B cell (primary cell): ENCODE measurements at regions not wholly inside any gene's neighbourhood (a gene's known extent, or its start where the extent isn't known, plus 50 kb on each side); places are given as distances from the start of the nearest gene placed in this dataset.

ENCODE experiments used
- ATAC-seq: fragments of 200-7000 bp; cut with Tn5 transposase; one replicate; pipeline ENCODE4 v1.10.0; 2021; ENCODE audit warnings: low read depth, mild to moderate bottlenecking, moderate number of reproducible peaks, moderate library complexity
- CTCF ChIA-PET: fragments of 350-600 bp; sonication (Branson Sonifier 250); formaldehyde crosslinking; loops from one replicate; lab custom pipeline; 2021; ENCODE audit warnings: antibody characterized with exemption, inconsistent platforms; lab: Charles Lee
- POLR2A ChIA-PET: fragments of 350-600 bp; sonication (Branson Sonifier 250); formaldehyde crosslinking; loops from one replicate; lab custom pipeline; 2021; ENCODE audit warnings: antibody characterized with exemption; lab: Charles Lee
- DNase-seq: peaks from one replicate; pipeline ENCODE4 v3.0.0; 2013
- H2AFZ ChIP-seq: 2 replicates; pipeline ENCODE4 v1.6.1; 2012; ENCODE audit warnings: mild to moderate bottlenecking, low read depth, low read length; ENCODE audit not compliant: insufficient read depth, poor library complexity, severe bottlenecking
- H3K27ac ChIP-seq, 2 donors: 1 replicate in 1 of 2; 2 replicates in 1 of 2; pipeline ENCODE4 v1.5.1; 2012 to 2013; ENCODE audit warnings: low read length in 2 of 2, mild to moderate bottlenecking in 2 of 2, moderate library complexity in 1 of 2
- H3K27me3 ChIP-seq, 4 experiments: fragments of 200-600 bp in 1 of 4; sonication (generic) in 1 of 4; replicated peaks in 1 of 4; 1 replicate in 2 of 4; 2 replicates in 2 of 4; pipeline versions ENCODE4 v1.6.1 to v1.7.0; 2013 to 2016; ENCODE audit warnings: low read length in 3 of 4, mild to moderate bottlenecking in 2 of 4, mixed read lengths in 1 of 4, moderate library complexity in 1 of 4; ENCODE audit not compliant: insufficient read depth in 4 of 4, control insufficient read depth in 3 of 4; ENCODE audit errors: control extremely low read depth in 1 of 4
- H3K36me3 ChIP-seq, 2 experiments: replicated peaks in 1 of 2; 1 replicate in 1 of 2; 2 replicates in 1 of 2; pipeline versions ENCODE4 v1.6.1 to v1.7.1; 2013; ENCODE audit warnings: low read length in 1 of 2; ENCODE audit not compliant: insufficient read depth in 2 of 2, control insufficient read depth in 1 of 2; ENCODE audit errors: control extremely low read depth in 1 of 2, extremely low read depth in 1 of 2
- H3K4me1 ChIP-seq, 2 donors: fragments of 200-600 bp in 1 of 2; sonication (generic) in 1 of 2; 1 replicate in 1 of 2; 2 replicates in 1 of 2; pipeline versions ENCODE4 v1.5.1 to v1.6.1; 2013 to 2017; ENCODE audit warnings: low read length in 2 of 2; ENCODE audit not compliant: control insufficient read depth in 2 of 2, insufficient read depth in 2 of 2
- H3K4me2 ChIP-seq: replicated peaks from 2 replicates; pipeline ENCODE3; 2012; ENCODE audit warnings: mild to moderate bottlenecking, low read depth, low read length; ENCODE audit not compliant: poor library complexity, severe bottlenecking
- H3K4me3 ChIP-seq, 5 experiments: fragments of 200-600 bp in 1 of 5; sonication (generic) in 1 of 5; 1 replicate in 3 of 5; 2 replicates in 2 of 5; pipeline versions ENCODE4 v1.5.1 to v1.7.0; 2011 to 2016; ENCODE audit warnings: low read length in 4 of 5, mild to moderate bottlenecking in 4 of 5, low read depth in 2 of 5, control low read depth in 1 of 5, moderate library complexity in 1 of 5; ENCODE audit not compliant: insufficient read depth in 1 of 5; ENCODE audit errors: control extremely low read depth in 1 of 5, extremely low read depth in 1 of 5
- H3K79me2 ChIP-seq: fragments of 200-600 bp; sonication (generic); one replicate; pipeline ENCODE4 v1.6.0; 2016; ENCODE audit warnings: low read length; ENCODE audit not compliant: control insufficient read depth, insufficient read depth
- H3K9ac ChIP-seq: fragments of 200-600 bp; sonication (generic); 2 replicates; pipeline ENCODE4 v1.6.1; 2017; ENCODE audit warnings: mild to moderate bottlenecking, low read length, moderate library complexity
- H3K9me3 ChIP-seq, 3 donors: one replicate each; pipeline versions ENCODE4 v1.6.1 to v1.7.1; 2013; ENCODE audit warnings: low read length in 2 of 3; ENCODE audit not compliant: control insufficient read depth in 2 of 3, insufficient read depth in 1 of 3; ENCODE audit errors: control extremely low read depth in 1 of 3
- H4K20me1 ChIP-seq: 2 replicates; pipeline ENCODE4 v1.6.0; 2012; ENCODE audit warnings: mild to moderate bottlenecking, low read length; ENCODE audit not compliant: insufficient read depth, control insufficient read depth, poor library complexity, severe bottlenecking
- H3K27ac Mint-ChIP-seq: one replicate; pipeline ENCODE4 v1.8.0; 2021; ENCODE audit warnings: mixed read lengths
- H3K27me3 Mint-ChIP-seq: one replicate; pipeline ENCODE4 v1.8.0; 2021; ENCODE audit warnings: mixed read lengths
- H3K4me1 Mint-ChIP-seq: one replicate; pipeline ENCODE4 v1.8.0; 2021; ENCODE audit warnings: mixed read lengths
- H3K4me3 Mint-ChIP-seq: one replicate; pipeline ENCODE4 v1.8.0; 2021; ENCODE audit warnings: mixed read lengths
- H3K9me3 Mint-ChIP-seq: one replicate; pipeline ENCODE4 v1.8.0; 2022; ENCODE audit warnings: mixed read lengths; ENCODE audit not compliant: insufficient read depth
- EZH2 ChIP-seq: IDR thresholded peaks from 2 replicates; pipeline ENCODE4 v1.6.1; 2012; ENCODE audit warnings: borderline replicate concordance, low read depth, mild to moderate bottlenecking, moderate library complexity, low read length; ENCODE audit not compliant: insufficient read depth, poor library complexity, severe bottlenecking
- WGBS: methylation state at CpG from one replicate; pipeline ENCODE4 v1.1.5; 2013; ENCODE audit warnings: missing lambda C conversion rate; ENCODE audit not compliant: insufficient coverage; 5-methylcytosine and 5-hydroxymethylcytosine counted together
- intact Hi-C: fragments of 100-400 bp; cut with micrococcal nuclease; formaldehyde crosslinking; loops from one replicate; pipeline ENCODE4 v1.10.0; 2022
- TF ChIP-seq, protein P1 (sequence below): fragments of 200-600 bp; IDR thresholded peaks from one replicate; pipeline ENCODE4 v1.8.0; 2022; ENCODE audit warnings: antibody characterized with exemption, mild to moderate bottlenecking

GRCh38 chr7:97461596-97461995, 270.3 kb upstream of the TAC1 start:
- intact Hi-C loops: no loop called here
- H3K27me3 Mint-ChIP-seq: no peaks in the 10 kb centered on the region
- Histone ChIP-seq H3K36me3 (no peaks in the 10 kb centered on the region), H3K79me2 (no peaks in the 10 kb centered on the region), H3K9me3 (peaks cover 0 to 5% (median 3%) of the 10 kb centered on the region in 3 donors), H3K4me2 (no peak overlapping the region), H2AFZ (no peak overlapping the region), H3K4me3 (no peak overlapping the region), H3K27me3 (no peaks in the 10 kb centered on the region), H4K20me1 (no peaks in the 10 kb centered on the region), H3K27ac (no peak overlapping the region), H3K9ac (no peak overlapping the region), H3K4me1 (no peaks in the 10 kb centered on the region)
- H3K4me3 Mint-ChIP-seq: no peak overlapping the region
- TF ChIP-seq, protein P1, sequence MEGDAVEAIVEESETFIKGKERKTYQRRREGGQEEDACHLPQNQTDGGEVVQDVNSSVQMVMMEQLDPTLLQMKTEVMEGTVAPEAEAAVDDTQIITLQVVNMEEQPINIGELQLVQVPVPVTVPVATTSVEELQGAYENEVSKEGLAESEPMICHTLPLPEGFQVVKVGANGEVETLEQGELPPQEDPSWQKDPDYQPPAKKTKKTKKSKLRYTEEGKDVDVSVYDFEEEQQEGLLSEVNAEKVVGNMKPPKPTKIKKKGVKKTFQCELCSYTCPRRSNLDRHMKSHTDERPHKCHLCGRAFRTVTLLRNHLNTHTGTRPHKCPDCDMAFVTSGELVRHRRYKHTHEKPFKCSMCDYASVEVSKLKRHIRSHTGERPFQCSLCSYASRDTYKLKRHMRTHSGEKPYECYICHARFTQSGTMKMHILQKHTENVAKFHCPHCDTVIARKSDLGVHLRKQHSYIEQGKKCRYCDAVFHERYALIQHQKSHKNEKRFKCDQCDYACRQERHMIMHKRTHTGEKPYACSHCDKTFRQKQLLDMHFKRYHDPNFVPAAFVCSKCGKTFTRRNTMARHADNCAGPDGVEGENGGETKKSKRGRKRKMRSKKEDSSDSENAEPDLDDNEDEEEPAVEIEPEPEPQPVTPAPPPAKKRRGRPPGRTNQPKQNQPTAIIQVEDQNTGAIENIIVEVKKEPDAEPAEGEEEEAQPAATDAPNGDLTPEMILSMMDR: no peak
- no peak for TF ChIP-seq EZH2
- ChIA-PET POLR2A (no interaction called here), CTCF (no interaction called here)
- ATAC-seq (no peak), DNase-seq (no peak)
- no peak overlapping the region for H3K27ac Mint-ChIP-seq
- peaks cover 5% of the 10 kb centered on the region for H3K9me3 Mint-ChIP-seq
- no peaks in the 10 kb centered on the region for H3K4me1 Mint-ChIP-seq

DNA sequence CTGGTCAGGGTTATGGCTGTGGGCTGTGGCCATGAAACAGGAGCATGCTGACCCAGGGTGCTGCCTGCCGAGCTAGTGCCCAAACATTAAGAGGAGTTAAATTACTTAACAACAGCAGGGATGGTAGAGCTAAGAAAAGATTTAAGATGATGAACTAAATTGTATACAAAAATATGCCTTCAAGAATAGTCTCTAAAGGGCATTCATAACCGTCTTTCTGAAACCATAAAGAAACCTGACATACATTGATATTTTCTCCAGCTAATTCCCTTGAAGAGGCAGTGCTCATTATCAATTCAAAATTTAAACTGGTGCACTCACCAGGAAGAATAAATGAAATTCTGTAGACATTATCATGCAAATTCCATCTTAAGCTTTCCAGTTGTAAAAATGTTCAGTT, 265.8 kb upstream of the TAC1 start:
- CTCF ChIA-PET: no interaction called here
- no peak overlapping the region for H2AFZ ChIP-seq

More for the DNA sequence above, 265.8 kb upstream of the TAC1 start:
- Mint-ChIP-seq H3K27me3 (no peaks in the 10 kb centered on the region), H3K9me3 (peaks cover 2% of the 10 kb centered on the region), H3K4me3 (no peak overlapping the region), H3K4me1 (no peaks in the 10 kb centered on the region), H3K27ac (no peak overlapping the region)
- Histone ChIP-seq H4K20me1 (no peaks in the 10 kb centered on the region), H3K27me3 (no peaks in the 10 kb centered on the region), H3K4me3 (no peak overlapping the region), H3K27ac (no peak overlapping the region), H3K79me2 (no peaks in the 10 kb centered on the region), H3K4me2 (no peak overlapping the region), H3K9me3 (peaks cover 0 to 4% (median 3%) of the 10 kb centered on the region in 3 donors), H3K9ac (no peak overlapping the region), H3K36me3 (no peaks in the 10 kb centered on the region), H3K4me1 (no peaks in the 10 kb centered on the region)
- WGBS: no CpG with 5 or more reads among the region's 2 CpGs
- POLR2A ChIA-PET: no interaction called here
- ATAC-seq (no peak), DNase-seq (no peak)
- intact Hi-C loops: no loop called here
- TF ChIP-seq, protein P1: no peak
- TF ChIP-seq EZH2: no peak
